Renal cortical epithelial cell (primary cell): ENCODE measurements at regions not wholly inside any gene's neighbourhood (a gene's known extent, or its start where the extent isn't known, plus 50 kb on each side); places are given as distances from the start of the nearest gene placed in this dataset.
"Not testable (repeated sequence)": the region's sequence is repeated elsewhere in the genome, so short reads cannot be mapped to it uniquely, and the experiment has no call there.

Experiments used
- DNase-seq: peaks from one replicate; pipeline ENCODE4 v3.0.0-alpha.2; 2011; ENCODE audit warnings: low read depth

DNA sequence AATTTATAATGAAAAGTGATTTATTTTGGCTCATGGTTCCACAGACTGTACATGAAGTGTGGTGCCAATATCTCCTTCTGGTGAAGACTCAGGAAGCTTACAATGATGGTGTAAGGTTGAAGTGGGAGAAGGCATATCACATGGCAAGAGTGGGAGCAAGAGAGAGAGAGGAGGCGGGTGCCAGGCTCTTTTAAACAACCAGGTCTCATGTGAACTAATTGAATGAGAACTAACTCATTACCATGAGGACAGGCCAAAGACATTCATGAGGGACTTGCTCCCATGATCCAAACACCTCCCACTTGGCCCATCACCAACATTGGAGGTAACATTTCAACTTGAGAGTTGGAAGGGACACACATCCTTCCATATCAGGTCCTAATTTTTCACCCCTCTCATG lies 155.2 kb downstream of the SLC38A4 start:
- no peak for DNase-seq

GRCh38 chr12:46669720-46670119 lies 156.1 kb downstream of the SLC38A4 start:
- no peak for DNase-seq

GRCh38 chr12:46667551-46667950 lies 158.2 kb downstream of the SLC38A4 start:
- DNase-seq: no peak

- peak; percentile 95 for DNase-seq
Observed at GRCh38 chr12:46664761-46665287, 161.0 kb downstream of the SLC38A4 start.

- no peak for DNase-seq
Observed at GRCh38 chr12:46663318-46663717, 162.5 kb downstream of the SLC38A4 start.

DNA sequence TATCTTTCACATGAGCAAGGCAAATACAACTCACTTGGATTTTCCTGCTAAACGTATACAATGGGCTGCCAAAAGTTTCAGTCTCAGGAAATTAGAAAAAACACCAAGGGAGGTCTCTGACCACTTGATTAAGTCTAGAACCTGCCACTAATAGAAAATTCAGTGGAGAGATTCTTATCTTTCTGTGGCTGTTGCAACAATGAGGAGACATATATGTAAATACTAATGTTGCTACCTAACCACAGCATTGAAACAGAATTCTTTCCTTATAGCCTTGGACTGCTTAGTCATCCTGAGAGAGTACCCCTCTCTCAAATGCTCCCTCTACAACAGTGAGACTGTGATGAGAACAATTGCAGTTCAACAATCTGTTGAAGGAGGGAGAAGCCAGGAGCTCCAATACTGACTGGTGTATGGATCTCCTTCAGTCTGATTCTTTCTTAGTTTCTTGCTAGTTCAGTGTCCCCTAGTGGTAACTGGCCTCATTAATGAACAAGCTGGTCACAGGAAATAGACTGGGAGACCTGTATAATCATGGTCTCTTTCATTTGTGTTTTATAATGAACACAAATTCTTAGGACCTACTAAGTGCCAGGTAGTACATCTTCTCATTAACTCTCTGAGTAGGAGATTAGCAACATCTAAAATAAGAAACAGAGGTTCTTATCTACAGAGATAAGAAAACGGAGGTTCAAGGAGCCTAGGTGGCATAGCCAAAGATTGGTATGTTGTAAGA lies 164.5 kb downstream of the SLC38A4 start:
- DNase-seq: peak; percentile 87

- no peak for DNase-seq
Observed at GRCh38 chr12:46660719-46661109, 165.1 kb downstream of the SLC38A4 start.

DNA sequence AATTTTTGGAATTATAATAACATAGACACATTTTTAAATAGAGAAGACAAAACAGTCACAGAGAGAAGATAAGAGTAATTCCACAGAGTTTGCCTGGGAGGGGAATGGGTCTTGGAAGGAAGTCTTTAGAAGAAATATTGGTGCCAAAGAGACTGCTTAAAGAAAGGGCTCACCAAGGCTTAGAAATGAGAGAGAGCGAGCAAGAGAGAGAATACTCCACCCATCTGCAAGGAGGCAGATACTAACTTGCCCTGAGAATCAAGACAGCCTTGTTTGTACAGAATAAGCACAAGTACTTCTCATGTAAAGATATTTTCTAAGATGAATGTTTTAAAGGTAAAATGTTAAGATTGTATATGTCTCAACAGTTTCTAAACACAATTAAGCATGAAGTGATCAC lies 165.5 kb downstream of the SLC38A4 start:
- DNase-seq: no peak

- no peak for DNase-seq
Observed at GRCh38 chr12:46659824-46660223, 166.0 kb downstream of the SLC38A4 start.

DNA sequence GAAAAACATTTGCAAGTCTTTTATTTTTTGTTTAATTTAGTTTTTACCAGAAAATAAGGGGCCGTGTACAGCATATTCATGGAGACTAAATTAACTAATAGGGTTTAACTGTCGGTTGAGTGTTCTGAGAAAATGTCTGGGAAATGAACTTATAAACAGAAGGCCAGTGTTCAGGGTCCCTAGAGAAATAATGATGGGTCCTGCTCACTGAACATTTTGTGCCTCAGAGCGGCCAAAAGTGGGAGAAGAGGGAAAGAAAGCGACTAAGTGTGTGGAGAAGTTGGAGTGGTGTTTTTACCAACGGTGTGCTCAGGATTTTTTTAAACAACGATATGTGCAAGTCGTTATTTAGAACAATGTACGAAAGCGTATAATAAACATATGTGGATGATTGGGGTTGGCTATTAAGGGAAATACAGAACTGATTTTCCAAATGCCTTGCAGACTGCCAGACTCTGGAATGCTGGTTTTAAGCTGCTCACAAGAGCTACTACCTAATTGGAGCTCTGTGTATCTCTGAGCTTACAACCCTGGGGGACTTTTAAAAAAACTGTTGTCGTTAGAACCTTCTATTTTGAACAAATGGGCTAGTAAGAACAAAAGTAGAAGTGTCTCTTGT lies 166.7 kb downstream of the SLC38A4 start:
- no peak for DNase-seq

DNA sequence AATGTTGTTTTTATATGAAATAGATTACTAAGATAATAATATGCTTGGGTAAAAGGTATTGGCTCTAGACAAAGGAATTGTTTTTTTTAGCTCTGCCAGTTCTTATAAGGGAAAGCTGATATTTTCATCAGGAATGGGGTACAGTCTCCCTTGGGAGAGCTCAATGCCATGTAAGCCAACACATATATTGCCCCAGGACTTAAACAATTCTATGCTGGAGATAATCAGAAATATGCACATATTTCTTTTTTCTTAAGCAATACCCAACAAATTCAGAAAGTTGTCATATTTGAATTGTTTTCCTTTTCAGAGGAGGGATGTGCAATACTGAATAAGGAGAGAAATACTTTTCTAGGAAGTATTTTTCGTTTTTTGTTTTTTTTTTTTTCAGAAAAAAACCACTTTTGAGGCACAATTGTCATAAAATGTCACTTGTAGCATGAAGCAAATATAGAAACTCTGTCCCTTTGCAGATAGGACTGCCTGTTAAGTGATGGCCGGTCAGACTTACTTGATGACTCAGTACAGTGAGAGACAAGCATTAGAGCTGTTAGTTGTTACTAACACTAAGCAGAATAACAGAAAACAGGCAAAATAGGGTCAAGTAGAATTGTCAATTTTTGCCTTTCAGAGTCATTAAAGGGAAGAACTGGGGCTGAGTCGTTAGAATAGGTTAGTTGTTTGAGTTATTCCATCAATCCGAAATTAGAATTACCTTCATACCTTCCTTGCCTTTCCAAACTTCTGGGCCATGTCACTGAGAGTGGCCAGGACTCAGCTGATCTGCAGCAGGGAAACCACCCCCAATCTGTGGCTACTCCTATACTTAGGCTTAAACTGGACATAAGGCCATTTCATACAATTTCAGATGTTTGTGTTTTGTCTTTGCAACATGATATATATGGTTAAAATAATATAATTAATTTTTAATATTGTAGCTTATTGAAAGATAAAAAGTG lies 168.1 kb downstream of the SLC38A4 start:
- DNase-seq: peak; percentile 47

GRCh38 chr12:46655984-46656383 lies 169.8 kb downstream of the SLC38A4 start:
- not testable (repeated sequence) for DNase-seq

GRCh38 chr12:46653311-46653710 lies 172.5 kb downstream of the SLC38A4 start:
- DNase-seq: no peak

GRCh38 chr12:46652692-46653091 lies 173.1 kb downstream of the SLC38A4 start:
- DNase-seq: no peak

GRCh38 chr12:46650688-46651087 lies 175.1 kb downstream of the SLC38A4 start:
- DNase-seq: no peak

DNA sequence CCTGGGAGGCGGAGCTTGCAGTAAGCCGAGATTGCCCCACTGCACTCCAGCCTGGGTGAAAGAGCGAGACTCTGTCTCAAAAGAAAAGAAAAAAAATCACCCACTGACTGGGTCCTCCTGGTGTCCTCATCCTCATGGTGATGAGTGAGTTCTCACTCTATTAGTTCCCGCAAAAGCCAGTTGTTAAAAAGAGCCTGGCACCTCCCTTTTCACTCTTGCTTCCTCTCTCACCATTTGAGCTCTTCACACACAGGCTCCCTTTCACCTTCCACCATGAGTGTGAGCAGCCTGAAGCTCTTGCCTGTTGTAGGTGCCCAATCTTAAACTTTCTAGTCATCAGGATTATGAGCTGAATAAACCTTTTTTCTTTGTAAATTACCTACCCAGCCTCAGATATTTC lies 176.4 kb downstream of the SLC38A4 start:
- no peak for DNase-seq

DNA sequence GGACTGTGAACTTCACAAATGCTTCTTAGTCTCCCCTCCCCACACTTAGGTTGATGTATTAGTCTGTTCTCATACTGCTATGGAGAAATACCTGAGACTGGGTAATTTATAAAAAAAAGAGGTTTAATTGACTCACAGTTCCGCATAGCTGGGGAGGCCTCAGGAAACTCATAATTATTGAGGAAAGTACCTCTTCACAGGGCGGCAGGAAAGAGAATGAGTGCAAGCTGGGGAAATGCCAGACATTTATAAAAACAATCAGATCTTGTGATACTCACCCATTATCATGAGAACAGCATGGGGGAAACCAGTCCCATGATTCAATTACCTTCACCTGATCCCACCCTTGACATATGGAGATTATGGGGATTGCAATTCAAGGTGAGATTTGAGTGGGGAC lies 178.8 kb downstream of the SLC38A4 start:
- DNase-seq: no peak

DNA sequence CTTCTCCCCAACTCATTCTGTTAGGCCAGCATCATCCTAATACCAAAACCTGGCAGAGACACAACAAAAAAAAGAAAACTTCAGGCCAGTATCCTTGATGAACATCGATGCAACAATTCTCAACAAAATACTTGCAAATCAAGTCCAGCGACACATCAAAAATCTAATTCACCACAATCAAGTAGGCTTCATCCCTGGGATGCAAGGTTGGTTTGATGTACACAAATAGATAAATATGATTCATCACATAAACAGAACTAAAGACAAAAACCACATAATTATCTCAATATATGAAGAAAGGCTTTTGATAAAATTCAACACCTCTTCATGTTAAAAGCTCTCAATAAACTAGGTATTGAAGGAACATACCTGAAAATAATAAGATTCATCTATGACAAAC lies 184.1 kb downstream of the SLC38A4 start:
- DNase-seq: not testable (repeated sequence)

GRCh38 chr12:46635818-46636217 lies 190.0 kb downstream of the SLC38A4 start:
- no peak for DNase-seq

DNA sequence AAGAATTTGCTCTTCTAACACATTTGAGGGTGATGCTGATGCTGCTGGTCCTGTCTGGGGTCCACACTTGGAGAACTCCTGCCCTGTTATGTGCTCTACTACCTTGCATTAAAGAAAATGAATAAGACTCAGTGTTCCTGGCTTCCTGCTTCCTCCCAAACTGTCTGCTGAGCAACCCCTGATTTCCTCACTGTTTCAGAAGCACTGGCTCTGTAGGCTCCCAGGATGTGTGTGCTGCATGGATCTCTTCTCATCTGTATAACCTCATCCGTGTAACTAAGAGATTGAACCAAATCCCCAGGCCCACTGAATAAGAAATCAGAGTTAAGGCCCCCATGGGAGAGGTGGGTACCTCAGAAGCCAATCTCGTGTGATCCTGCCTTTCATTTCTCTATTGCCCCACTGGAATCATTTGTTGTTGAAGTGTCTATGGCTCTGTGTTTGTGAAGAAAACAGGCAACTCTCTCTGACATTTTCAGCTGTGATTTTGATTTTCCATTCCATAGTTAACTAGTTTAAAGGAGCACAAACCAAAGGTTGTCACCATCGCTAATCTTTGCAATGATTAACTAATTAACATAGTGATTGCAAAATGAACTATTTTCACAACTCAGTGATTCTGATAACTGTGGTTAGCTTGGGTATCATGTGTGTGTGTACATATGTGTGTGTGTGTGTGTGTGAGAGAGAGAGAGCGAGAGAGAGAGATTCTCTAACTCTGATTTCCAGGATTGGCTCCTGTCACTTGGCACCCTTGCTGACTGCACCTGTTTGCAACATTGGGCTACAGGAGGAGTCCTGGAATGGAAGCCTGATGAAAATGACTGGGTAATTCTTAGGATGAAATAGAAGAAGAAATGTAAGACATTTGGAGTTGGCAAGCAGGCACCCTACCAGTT lies 196.2 kb downstream of the SLC38A4 start:
- peak; percentile 91 for DNase-seq

GRCh38 chr12:46628176-46628575 lies 197.6 kb downstream of the SLC38A4 start:
- DNase-seq: no peak
